ENCODE measurements at regions not wholly inside any gene's neighbourhood (a gene's known extent, or its start where the extent isn't known, plus 50 kb on each side); places are given as distances from the start of the nearest gene placed in this dataset.

DNA sequence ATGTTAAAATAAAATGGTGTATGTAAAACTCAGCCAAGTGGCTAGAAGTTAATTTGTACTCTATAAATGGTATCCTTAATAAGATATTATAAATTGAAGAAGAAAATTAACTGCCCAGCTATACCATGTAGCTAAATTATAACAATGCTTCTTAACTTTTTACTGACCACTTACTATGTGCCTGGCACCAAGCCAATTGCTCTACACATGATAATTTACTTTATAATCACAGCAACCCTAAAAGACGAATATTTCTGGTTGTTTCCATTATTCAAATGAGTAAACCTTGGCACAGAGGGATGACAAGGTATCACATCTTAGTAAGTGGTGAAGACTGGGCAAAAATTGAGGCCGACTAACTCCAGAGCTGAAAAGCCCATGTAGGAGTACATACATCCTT is 1506.6 kb downstream of the PCDH7 start:
- DNase-seq (ENCODE audit: low spot score) = no peak
- TF ChIP-seq, protein P1, sequence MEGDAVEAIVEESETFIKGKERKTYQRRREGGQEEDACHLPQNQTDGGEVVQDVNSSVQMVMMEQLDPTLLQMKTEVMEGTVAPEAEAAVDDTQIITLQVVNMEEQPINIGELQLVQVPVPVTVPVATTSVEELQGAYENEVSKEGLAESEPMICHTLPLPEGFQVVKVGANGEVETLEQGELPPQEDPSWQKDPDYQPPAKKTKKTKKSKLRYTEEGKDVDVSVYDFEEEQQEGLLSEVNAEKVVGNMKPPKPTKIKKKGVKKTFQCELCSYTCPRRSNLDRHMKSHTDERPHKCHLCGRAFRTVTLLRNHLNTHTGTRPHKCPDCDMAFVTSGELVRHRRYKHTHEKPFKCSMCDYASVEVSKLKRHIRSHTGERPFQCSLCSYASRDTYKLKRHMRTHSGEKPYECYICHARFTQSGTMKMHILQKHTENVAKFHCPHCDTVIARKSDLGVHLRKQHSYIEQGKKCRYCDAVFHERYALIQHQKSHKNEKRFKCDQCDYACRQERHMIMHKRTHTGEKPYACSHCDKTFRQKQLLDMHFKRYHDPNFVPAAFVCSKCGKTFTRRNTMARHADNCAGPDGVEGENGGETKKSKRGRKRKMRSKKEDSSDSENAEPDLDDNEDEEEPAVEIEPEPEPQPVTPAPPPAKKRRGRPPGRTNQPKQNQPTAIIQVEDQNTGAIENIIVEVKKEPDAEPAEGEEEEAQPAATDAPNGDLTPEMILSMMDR (IDR thresholded peaks at IDR 0.05; ENCODE audit: unreplicated experiment) = no peak
- Mint-ChIP-seq H3K4me1 (ENCODE audit: unreplicated experiment) (no peaks in the 10 kb centered on the region), H3K36me3 (ENCODE audit: low read depth, unreplicated experiment) (no peaks in the 10 kb centered on the region), H3K4me3 (ENCODE audit: unreplicated experiment) (no peak overlapping the region), H3K27me3 (ENCODE audit: unreplicated experiment) (no peaks in the 10 kb centered on the region), H3K27ac (ENCODE audit: unreplicated experiment) (no peak overlapping the region), H3K9me3 (ENCODE audit: unreplicated experiment) (no peaks in the 10 kb centered on the region)

- no peaks in the 10 kb centered on the region for H3K27me3 Mint-ChIP-seq (ENCODE audit: unreplicated experiment)
- no peaks in the 10 kb centered on the region for H3K9me3 Mint-ChIP-seq (ENCODE audit: unreplicated experiment)
- H3K27ac Mint-ChIP-seq (ENCODE audit: unreplicated experiment) = no peak overlapping the region
- H3K4me1 Mint-ChIP-seq (ENCODE audit: unreplicated experiment) = no peaks in the 10 kb centered on the region
- no peak for DNase-seq (ENCODE audit: low spot score)
- no peak overlapping the region for H3K4me3 Mint-ChIP-seq (ENCODE audit: unreplicated experiment)
- TF ChIP-seq, protein P1 (IDR thresholded peaks at IDR 0.05; ENCODE audit: unreplicated experiment) = no peak
- H3K36me3 Mint-ChIP-seq (ENCODE audit: low read depth, unreplicated experiment) = no peaks in the 10 kb centered on the region
These were observed 1523.8 kb downstream of the PCDH7 start for GRCh38 chr4:32243926-32244325.

DNA sequence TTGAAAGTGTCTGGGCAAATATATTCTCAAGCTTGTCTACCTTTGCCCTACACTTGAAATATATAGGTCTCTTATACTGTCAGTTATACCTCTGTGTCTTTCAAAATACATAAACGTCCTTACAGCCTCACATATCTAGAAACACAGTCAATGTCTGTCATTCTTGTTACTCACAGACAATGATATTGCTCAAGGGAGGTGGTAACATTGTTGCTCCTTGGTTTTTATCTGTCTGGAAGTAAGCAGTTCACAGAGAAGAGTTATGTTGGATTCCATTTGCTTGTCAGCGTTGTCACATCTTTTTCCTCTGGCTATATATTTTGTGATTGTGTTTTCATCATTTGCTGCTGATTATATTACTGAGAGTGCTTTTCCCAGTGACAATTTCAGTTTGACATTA is 1528.9 kb downstream of the PCDH7 start:
- no peak for DNase-seq (ENCODE audit: low spot score)
- Mint-ChIP-seq H3K4me1 (ENCODE audit: unreplicated experiment) (no peaks in the 10 kb centered on the region), H3K27me3 (ENCODE audit: unreplicated experiment) (no peaks in the 10 kb centered on the region), H3K4me3 (ENCODE audit: unreplicated experiment) (no peak overlapping the region), H3K27ac (ENCODE audit: unreplicated experiment) (no peak overlapping the region), H3K36me3 (ENCODE audit: low read depth, unreplicated experiment) (no peaks in the 10 kb centered on the region), H3K9me3 (ENCODE audit: unreplicated experiment) (no peaks in the 10 kb centered on the region)
- TF ChIP-seq, protein P1 (IDR thresholded peaks at IDR 0.05; ENCODE audit: unreplicated experiment) = no peak

GRCh38 chr4:32251126-32251525 is 1531.0 kb downstream of the PCDH7 start:
- TF ChIP-seq, protein P1 (IDR thresholded peaks at IDR 0.05; ENCODE audit: unreplicated experiment) = no peak
- Mint-ChIP-seq H3K27me3 (ENCODE audit: unreplicated experiment) (no peaks in the 10 kb centered on the region), H3K4me3 (ENCODE audit: unreplicated experiment) (no peak overlapping the region), H3K36me3 (ENCODE audit: low read depth, unreplicated experiment) (no peaks in the 10 kb centered on the region), H3K4me1 (ENCODE audit: unreplicated experiment) (no peaks in the 10 kb centered on the region), H3K9me3 (ENCODE audit: unreplicated experiment) (no peaks in the 10 kb centered on the region), H3K27ac (ENCODE audit: unreplicated experiment) (no peak overlapping the region)
- no peak for DNase-seq (ENCODE audit: low spot score)

DNA sequence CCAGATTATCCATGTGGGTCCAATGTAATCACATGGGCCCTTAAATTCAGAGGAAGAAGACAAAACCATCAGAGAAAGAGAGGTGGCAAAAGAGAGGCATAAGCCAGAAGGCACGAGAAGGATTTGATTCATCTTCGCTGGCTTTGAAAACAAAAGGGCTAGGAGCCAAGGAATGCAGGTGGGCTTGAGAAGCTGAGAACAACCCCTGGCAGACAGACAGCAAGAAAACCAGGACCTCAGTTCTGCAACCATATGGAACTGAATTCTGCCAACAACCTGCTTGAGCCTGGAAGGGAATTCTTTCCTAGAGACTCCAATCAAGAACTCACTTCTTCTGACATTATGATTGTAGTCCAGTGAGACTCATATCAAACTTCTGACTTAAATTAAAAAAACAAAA is 1531.8 kb downstream of the PCDH7 start:
- Mint-ChIP-seq H3K36me3 (ENCODE audit: low read depth, unreplicated experiment) (no peaks in the 10 kb centered on the region), H3K4me3 (ENCODE audit: unreplicated experiment) (no peak overlapping the region), H3K27me3 (ENCODE audit: unreplicated experiment) (no peaks in the 10 kb centered on the region), H3K4me1 (ENCODE audit: unreplicated experiment) (no peaks in the 10 kb centered on the region), H3K27ac (ENCODE audit: unreplicated experiment) (no peak overlapping the region), H3K9me3 (ENCODE audit: unreplicated experiment) (no peaks in the 10 kb centered on the region)
- DNase-seq (ENCODE audit: low spot score) = no peak
- TF ChIP-seq, protein P1 (IDR thresholded peaks at IDR 0.05; ENCODE audit: unreplicated experiment) = no peak

All from endothelial cell (in vitro differentiated cells).